IMR-90 (cell line): ENCODE measurements at regions not wholly inside any gene's neighbourhood (a gene's known extent, or its start where the extent isn't known, plus 50 kb on each side); places are given as distances from the start of the nearest gene placed in this dataset.

Experiments used
- ATAC-seq: fragments of 200-7000 bp; cut with Tn5 transposase; 2 replicates; pipeline ENCODE4 v1.9.1; 2020; ENCODE audit warnings: low read depth, mild to moderate bottlenecking, moderate library complexity
- BruUV-seq: library from RNA; stranded (reverse); fragments of 400-500 nt; replicated peaks from 2 replicates; lab custom pipeline; 2021; lab: Mats Ljungman, UMichigan
- CTCF ChIA-PET: fragments of 300-600 bp; formaldehyde crosslinking; extraction: SDS; loops from one replicate; lab custom pipeline; 2021; ENCODE audit warnings: antibody characterized with exemption; lab: Yijun Ruan, JAX
- POLR2A ChIA-PET: fragments of 300-600 bp; sonication (Branson Sonifier 250); formaldehyde crosslinking; loops from one replicate; lab custom pipeline; 2022; ENCODE audit warnings: antibody characterized with exemption; ENCODE audit not compliant: unreplicated experiment; lab: Charles Lee
- DNase-seq: peaks from one replicate; pipeline ENCODE4 v3.0.0; 2013
- H2AFZ ChIP-seq: replicated peaks from 2 replicates; pipeline ENCODE3; 2013; ENCODE audit warnings: low read length, mild to moderate bottlenecking; ENCODE audit not compliant: poor library complexity
- H2AK5ac ChIP-seq: 2 replicates; pipeline ENCODE4 v1.6.1; 2013; ENCODE audit warnings: low read depth, low read length, inconsistent platforms
- H2AK9ac ChIP-seq: replicated peaks from 2 replicates; pipeline ENCODE3; 2013; ENCODE audit warnings: mild to moderate bottlenecking, low read depth, low read length, moderate library complexity; ENCODE audit not compliant: poor library complexity
- H2BK120ac ChIP-seq: 2 replicates; pipeline ENCODE4 v1.6.1; 2013; ENCODE audit warnings: low read depth, low read length, inconsistent platforms
- H2BK15ac ChIP-seq: 3 replicates; pipeline ENCODE4 v1.6.1; 2013; ENCODE audit warnings: low read depth, low read length, inconsistent platforms
- H2BK20ac ChIP-seq: 2 replicates; pipeline ENCODE4 v1.6.1; 2013; ENCODE audit warnings: low read depth, mild to moderate bottlenecking, inconsistent platforms, low read length, moderate library complexity
- H2BK5ac ChIP-seq: 2 replicates; pipeline ENCODE4 v1.6.1; 2013; ENCODE audit warnings: mild to moderate bottlenecking, low read depth, low read length, inconsistent platforms; ENCODE audit not compliant: poor library complexity, severe bottlenecking
- H3K14ac ChIP-seq: replicated peaks from 2 replicates; pipeline ENCODE4 v1.6.1; 2013; ENCODE audit warnings: low read depth, low read length, inconsistent platforms
- H3K18ac ChIP-seq: 2 replicates; pipeline ENCODE4 v1.6.1; 2013; ENCODE audit warnings: low read depth, low read length, control low read depth
- H3K23ac ChIP-seq: 2 replicates; pipeline ENCODE4 v1.6.1; 2013; ENCODE audit warnings: low read depth, low read length, inconsistent platforms
- H3K27ac ChIP-seq: 2 replicates; pipeline ENCODE4 v1.5.1; 2013; ENCODE audit warnings: mild to moderate bottlenecking, control low read depth, low read length; ENCODE audit not compliant: insufficient read depth
- H3K27me3 ChIP-seq: 2 replicates; pipeline ENCODE4 v1.6.1; 2013; ENCODE audit warnings: low read length; ENCODE audit not compliant: control insufficient read depth, insufficient read depth
- H3K36me3 ChIP-seq: 2 replicates; pipeline ENCODE4 v1.6.1; 2013; ENCODE audit warnings: low read length, mixed read lengths; ENCODE audit not compliant: control insufficient read depth, insufficient read depth
- H3K4ac ChIP-seq: 2 replicates; pipeline ENCODE4 v1.6.1; 2013; ENCODE audit warnings: low read depth, low read length, inconsistent platforms
- H3K4me1 ChIP-seq: 2 replicates; pipeline ENCODE4 v1.6.1; 2013; ENCODE audit warnings: low read length, mixed read lengths; ENCODE audit not compliant: control insufficient read depth, insufficient read depth
- H3K4me2 ChIP-seq: 2 replicates; pipeline ENCODE4 v1.6.1; 2013; ENCODE audit warnings: low read depth, mild to moderate bottlenecking, control low read depth, low read length, moderate library complexity
- H3K4me3 ChIP-seq: 2 replicates; pipeline ENCODE4 v1.5.1; 2013; ENCODE audit warnings: low read depth, mild to moderate bottlenecking, control low read depth, low read length, moderate library complexity; ENCODE audit not compliant: insufficient read depth
- H3K56ac ChIP-seq: 2 replicates; pipeline ENCODE4 v1.6.1; 2013; ENCODE audit warnings: low read length, inconsistent platforms; ENCODE audit not compliant: insufficient read depth; ENCODE audit errors: extremely low read depth
- H3K79me1 ChIP-seq, 2 experiments: 2 replicates each; pipeline ENCODE4 v1.6.1; 2013; ENCODE audit warnings: low read length in 2 of 2, inconsistent platforms in 1 of 2, low read depth in 1 of 2
- H3K9ac ChIP-seq: 2 replicates; pipeline ENCODE4 v1.6.1; 2013; ENCODE audit warnings: low read depth, low read length, control low read depth
- H3K9me1 ChIP-seq: 2 replicates; pipeline ENCODE4 v1.6.1; 2013; ENCODE audit warnings: low read length, inconsistent platforms; ENCODE audit not compliant: insufficient read depth
- H3K9me3 ChIP-seq: 2 replicates; pipeline ENCODE4 v1.6.1; 2013; ENCODE audit warnings: low read length; ENCODE audit not compliant: control insufficient read depth, insufficient read depth
- H4K20me1 ChIP-seq: 2 replicates; pipeline ENCODE4 v1.6.1; 2013; ENCODE audit warnings: low read length, inconsistent platforms; ENCODE audit not compliant: insufficient read depth
- H4K5ac ChIP-seq: 2 replicates; pipeline ENCODE4 v1.6.1; 2013; ENCODE audit warnings: mild to moderate bottlenecking, low read depth, low read length, control low read depth
- H4K8ac ChIP-seq, 2 experiments: 2 replicates each; pipeline ENCODE4 v1.6.1; 2013; ENCODE audit warnings: low read depth in 2 of 2, low read length in 2 of 2, control low read depth in 1 of 2, inconsistent platforms in 1 of 2
- H4K91ac ChIP-seq: 2 replicates; pipeline ENCODE4 v1.6.1; 2013; ENCODE audit warnings: low read depth, low read length, inconsistent platforms; ENCODE audit not compliant: insufficient read depth
- BHLHE40 ChIP-seq: fragments of 150-350 bp; IDR thresholded peaks from 2 replicates; pipeline ENCODE4 v1.6.1; 2016; ENCODE audit warnings: mild to moderate bottlenecking, low read depth, low read length
- CEBPB ChIP-seq: IDR thresholded peaks from 2 replicates; pipeline ENCODE4 v1.6.1; 2012; ENCODE audit warnings: low read depth, low read length, improper control_type of control experiment
- CHD1 ChIP-seq: IDR thresholded peaks from 2 replicates; pipeline ENCODE4 v1.6.1; 2012; ENCODE audit warnings: low read depth, low read length, improper control_type of control experiment
- CTCF ChIP-seq: conservative IDR thresholded peaks from 2 replicates; pipeline ENCODE4 v1.5.1; 2012; ENCODE audit warnings: mild to moderate bottlenecking, low read depth, low read length, improper control_type of control experiment
- ELK1 ChIP-seq: fragments of 150-350 bp; IDR thresholded peaks from 2 replicates; pipeline ENCODE4 v1.6.1; 2016; ENCODE audit warnings: low read depth, mild to moderate bottlenecking, low read length, moderate library complexity, borderline replicate concordance
- FOS ChIP-seq: fragments of 150-350 bp; IDR thresholded peaks from 2 replicates; pipeline ENCODE4 v1.6.1; 2016; ENCODE audit warnings: low read depth, low read length
- MAFK ChIP-seq: IDR thresholded peaks from 2 replicates; pipeline ENCODE4 v1.6.1; 2012; ENCODE audit warnings: low read depth, low read length, improper control_type of control experiment
- MAZ ChIP-seq: IDR thresholded peaks from 2 replicates; pipeline ENCODE4 v1.6.1; 2012; ENCODE audit warnings: low read depth, mild to moderate bottlenecking, low read length, improper control_type of control experiment, moderate library complexity, borderline replicate concordance
- MXI1 ChIP-seq: IDR thresholded peaks from 2 replicates; pipeline ENCODE4 v1.6.1; 2012; ENCODE audit warnings: low read depth, mild to moderate bottlenecking, low read length, moderate library complexity, borderline replicate concordance
- NFE2L2 ChIP-seq: fragments of 150-350 bp; IDR thresholded peaks from 2 replicates; pipeline ENCODE4 v1.6.1; 2016; ENCODE audit warnings: low read depth, mild to moderate bottlenecking, low read length
- POLR2A ChIP-seq: IDR thresholded peaks from 2 replicates; pipeline ENCODE4 v1.6.1; 2012; ENCODE audit warnings: mild to moderate bottlenecking, low read depth, low read length
- RAD21 ChIP-seq: IDR thresholded peaks from 2 replicates; pipeline ENCODE4 v1.6.1; 2012; ENCODE audit warnings: low read length, improper control_type of control experiment
- RCOR1 ChIP-seq: IDR thresholded peaks from 2 replicates; pipeline ENCODE4 v1.6.1; 2012; ENCODE audit warnings: mild to moderate bottlenecking, low read length, improper control_type of control experiment; ENCODE audit not compliant: insufficient replicate concordance
- RFX5 ChIP-seq: IDR thresholded peaks from 2 replicates; pipeline ENCODE4 v1.8.0; 2012; ENCODE audit warnings: low read depth, mild to moderate bottlenecking, low read length, moderate library complexity
- SMC3 ChIP-seq: fragments of 150-350 bp; IDR thresholded peaks from 2 replicates; pipeline ENCODE4 v1.6.1; 2016; ENCODE audit warnings: low read depth, mild to moderate bottlenecking, antibody characterized with exemption, low read length, moderate library complexity
- USF2 ChIP-seq: fragments of 150-350 bp; IDR thresholded peaks from 2 replicates; pipeline ENCODE4 v1.6.1; 2017; ENCODE audit warnings: mild to moderate bottlenecking, antibody characterized with exemption, low read length, low read depth
- WGBS, 2 experiments: methylation state at CpG; one replicate each; pipeline versions ENCODE4 v1.1.5 to v1.1.7; 2013; ENCODE audit warnings: missing lambda C conversion rate in 2 of 2; ENCODE audit not compliant: insufficient read length in 1 of 2; ENCODE audit errors: extremely low coverage in 2 of 2; 5-methylcytosine and 5-hydroxymethylcytosine counted together
- dilution Hi-C: fragments of 300-500 bp; cut with HindIII; formaldehyde crosslinking; loops from one replicate; pipeline ENCODE4 v1.14.3; 2018; ENCODE audit warnings: low sequenced_read_pairs; ENCODE audit not compliant: unreplicated experiment
- in situ Hi-C: fragments of 300-500 bp; cut with MboI; formaldehyde crosslinking; loops from 3 replicates; pipeline ENCODE4 v1.14.3; 2019; ENCODE audit warnings: low sequenced_read_pairs, inconsistent platforms, mixed read lengths
- intact Hi-C: fragments of 100-400 bp; cut with micrococcal nuclease; formaldehyde crosslinking; loops from 2 replicates; pipeline ENCODE4 v1.10.0; 2022

GRCh38 chr11:86157797-86158378 lies 86.7 kb upstream of the EED start:
- BruUV-seq = no TSS peak
- peaks cover 19% of the 10 kb centered on the region for H3K4me1 ChIP-seq
- no peak overlapping the region for H2BK5ac ChIP-seq
- H4K20me1 ChIP-seq = no peaks in the 10 kb centered on the region
- no peaks in the 10 kb centered on the region for H3K9me3 ChIP-seq
- intact Hi-C loops = no loop called here
- no peak overlapping the region for H4K5ac ChIP-seq
- ATAC-seq (no peak), DNase-seq (no peak)
- H2BK20ac ChIP-seq = no peak overlapping the region
- dilution Hi-C loops = no loop called here
- H2BK120ac ChIP-seq = no peak overlapping the region
- ChIA-PET CTCF (no interaction called here), POLR2A (no interaction called here)
- no peaks in the 10 kb centered on the region; a peak in 1 of 4 replicates for H3K79me1 ChIP-seq
- H3K9me1 ChIP-seq = peaks cover 6% of the 10 kb centered on the region; the same call in 1 of the 2 replicates
- no peak overlapping the region for H3K4me2 ChIP-seq
- H3K27ac ChIP-seq = no peak overlapping the region
- in situ Hi-C loops = no loop called here
- H2AFZ ChIP-seq = no peak overlapping the region
- no peak overlapping the region for H3K4me3 ChIP-seq
- no peak overlapping the region for H3K23ac ChIP-seq
- no peaks in the 10 kb centered on the region for H3K27me3 ChIP-seq
- 0 out of 2 replicates have a peak overlapping the region, but pooled peaks have one; percentile 4 for H2AK5ac ChIP-seq
- H2AK9ac ChIP-seq = no peak overlapping the region
- H3K56ac ChIP-seq = no peak overlapping the region
- no CpG with 5 or more reads among the region's 2 CpGs for WGBS, 2 experiments
- H3K9ac ChIP-seq = no peak overlapping the region
- no peak for TF ChIP-seq POLR2A
- TF ChIP-seq RFX5 = no peak
- TF ChIP-seq FOS = no peak
- TF ChIP-seq CTCF = no peak
- TF ChIP-seq SMC3 = no peak
- no peak for TF ChIP-seq NFE2L2
- no peak for TF ChIP-seq BHLHE40
- TF ChIP-seq ELK1 = no peak
- no peak for TF ChIP-seq MXI1
- TF ChIP-seq RAD21 = no peak
- no peak for TF ChIP-seq MAZ
- TF ChIP-seq CEBPB = no peak
- TF ChIP-seq MAFK = no peak
- no peak for TF ChIP-seq USF2
- no peak for TF ChIP-seq RCOR1
- no peak for TF ChIP-seq CHD1
- no peak overlapping the region for H4K91ac ChIP-seq
- no peak overlapping the region for H3K18ac ChIP-seq
- no peak overlapping the region for H3K14ac ChIP-seq
- H4K8ac ChIP-seq = no peak overlapping the region
- no peaks in the 10 kb centered on the region for H3K36me3 ChIP-seq
- no peak overlapping the region for H2BK15ac ChIP-seq
- H3K4ac ChIP-seq = no peak overlapping the region
